Esophagus muscularis mucosa (tissue), 3 donors: ENCODE measurements at regions not wholly inside any gene's neighbourhood (a gene's known extent, or its start where the extent isn't known, plus 50 kb on each side); places are given as distances from the start of the nearest gene placed in this dataset.

Source experiments
- POLR2A ChIP-seq: fragments of 450-650 bp; IDR thresholded peaks from one replicate; pipeline ENCODE4 v1.6.1; 2017; ENCODE audit warnings: antibody characterized with exemption, moderate library complexity, mild to moderate bottlenecking, low read depth
- POLR2AphosphoS5 ChIP-seq, 2 donors: sonication (generic); formaldehyde crosslinking; IDR thresholded peaks; one replicate each; pipeline ENCODE4 v1.6.1; 2017; ENCODE audit warnings: antibody characterized with exemption in 2 of 2
- TF ChIP-seq, protein P1 (sequence below), 3 experiments: fragments of 200-600 bp in 2 of 3; fragments of 450-650 bp in 1 of 3; sonication (generic) in 2 of 3; IDR thresholded peaks; one replicate each; pipeline ENCODE4 v1.5.1; 2017 to 2019; ENCODE audit warnings: antibody characterized with exemption in 3 of 3, mild to moderate bottlenecking in 2 of 3, moderate library complexity in 1 of 3

GRCh38 chr14:66038618-66039017, 447.6 kb upstream of the CCDC196 start:
- TF ChIP-seq POLR2AphosphoS5 (IDR thresholded peaks at IDR 0.05), result peak in 1 of 2 donors; percentile 25
- TF ChIP-seq POLR2A, result no peak
- TF ChIP-seq, protein P1, sequence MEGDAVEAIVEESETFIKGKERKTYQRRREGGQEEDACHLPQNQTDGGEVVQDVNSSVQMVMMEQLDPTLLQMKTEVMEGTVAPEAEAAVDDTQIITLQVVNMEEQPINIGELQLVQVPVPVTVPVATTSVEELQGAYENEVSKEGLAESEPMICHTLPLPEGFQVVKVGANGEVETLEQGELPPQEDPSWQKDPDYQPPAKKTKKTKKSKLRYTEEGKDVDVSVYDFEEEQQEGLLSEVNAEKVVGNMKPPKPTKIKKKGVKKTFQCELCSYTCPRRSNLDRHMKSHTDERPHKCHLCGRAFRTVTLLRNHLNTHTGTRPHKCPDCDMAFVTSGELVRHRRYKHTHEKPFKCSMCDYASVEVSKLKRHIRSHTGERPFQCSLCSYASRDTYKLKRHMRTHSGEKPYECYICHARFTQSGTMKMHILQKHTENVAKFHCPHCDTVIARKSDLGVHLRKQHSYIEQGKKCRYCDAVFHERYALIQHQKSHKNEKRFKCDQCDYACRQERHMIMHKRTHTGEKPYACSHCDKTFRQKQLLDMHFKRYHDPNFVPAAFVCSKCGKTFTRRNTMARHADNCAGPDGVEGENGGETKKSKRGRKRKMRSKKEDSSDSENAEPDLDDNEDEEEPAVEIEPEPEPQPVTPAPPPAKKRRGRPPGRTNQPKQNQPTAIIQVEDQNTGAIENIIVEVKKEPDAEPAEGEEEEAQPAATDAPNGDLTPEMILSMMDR (IDR thresholded peaks at IDR 0.05), result no peak
